ENCODE measurements at regions not wholly inside any gene's neighbourhood (a gene's known extent, or its start where the extent isn't known, plus 50 kb on each side); places are given as distances from the start of the nearest gene placed in this dataset.

GRCh38 chr6:93136111-93136510 lies 283.2 kb downstream of the EPHA7 start:
- dilution Hi-C loops (cut with MboI; ENCODE audit: extremely low pct_ligation_motif_present, low sequenced_read_pairs), result no loop called here
- H3K9ac ChIP-seq (ENCODE audit: control insufficient read depth, extremely low read depth, insufficient read depth, low read length), result no peak overlapping the region
- H3K36me3 ChIP-seq (ENCODE audit: control insufficient read depth in 2 of 2, extremely low read depth in 1 of 2, insufficient read depth in 2 of 2, low read length in 2 of 2), result no peaks in the 10 kb centered on the region
- no peaks in the 10 kb centered on the region for H3K27me3 ChIP-seq (ENCODE audit: control insufficient read depth, extremely low read depth, insufficient read depth, low read length)
- H3K27ac ChIP-seq (ENCODE audit: control insufficient read depth, insufficient read depth, low read length), result no peak overlapping the region
- no peaks in the 10 kb centered on the region for H4K20me1 ChIP-seq (ENCODE audit: control insufficient read depth, extremely low read depth, insufficient read depth, low read length)
- H3K9me3 ChIP-seq (ENCODE audit: control insufficient read depth, low read depth, low read length), result no peaks in the 10 kb centered on the region
- H3K4me1 ChIP-seq (ENCODE audit: control insufficient read depth, extremely low read depth, insufficient read depth, low read length), result no peaks in the 10 kb centered on the region
- no peak for DNase-seq (ENCODE audit: low read depth, low spot score)
- H3K79me2 ChIP-seq (ENCODE audit: control insufficient read depth, insufficient read depth, low read length), result no peaks in the 10 kb centered on the region
- no peak overlapping the region for H3K4me2 ChIP-seq (ENCODE audit: control insufficient read depth, extremely low read depth, insufficient read depth, low read depth, low read length)
- no peak for FAIRE-seq
- TF ChIP-seq EZH2 (IDR thresholded peaks at IDR 0.05; ENCODE audit: low read length) (no peak), CTCF (optimal IDR thresholded peaks at IDR 0.05 in 1 of 3, IDR thresholded peaks at IDR 0.05 in 1 of 3, conservative IDR thresholded peaks at IDR 0.05 in 1 of 3; ENCODE audit: extremely low read depth in 1 of 3, insufficient read depth in 2 of 3, low read length in 3 of 3) (no peak)
- no peak overlapping the region for H3K4me3 ChIP-seq (ENCODE audit: control insufficient read depth in 2 of 3, extremely low read depth in 1 of 3, insufficient read depth in 2 of 3, low read depth in 1 of 3, low read length in 3 of 3)
- no peaks in the 10 kb centered on the region for H3K9me1 ChIP-seq (ENCODE audit: control insufficient read depth, extremely low read depth, insufficient read depth, low read length)
- H2AFZ ChIP-seq (ENCODE audit: control insufficient read depth, low read length), result no peak overlapping the region

- DNase-seq (ENCODE audit: low read depth, low spot score) (no peak), FAIRE-seq (no peak)
- no peaks in the 10 kb centered on the region for H3K4me1 ChIP-seq (ENCODE audit: control insufficient read depth, extremely low read depth, insufficient read depth, low read length)
These were observed 295.2 kb downstream of the EPHA7 start for GRCh38 chr6:93124006-93124632.

More at GRCh38 chr6:93124006-93124632, 295.2 kb downstream of the EPHA7 start:
- Histone ChIP-seq H3K27me3 (ENCODE audit: control insufficient read depth, extremely low read depth, insufficient read depth, low read length) (no peaks in the 10 kb centered on the region), H4K20me1 (ENCODE audit: control insufficient read depth, extremely low read depth, insufficient read depth, low read length) (no peaks in the 10 kb centered on the region), H3K9me3 (ENCODE audit: control insufficient read depth, low read depth, low read length) (no peaks in the 10 kb centered on the region), H3K4me2 (ENCODE audit: control insufficient read depth, extremely low read depth, insufficient read depth, low read depth, low read length) (no peak overlapping the region), H2AFZ (ENCODE audit: control insufficient read depth, low read length) (no peak overlapping the region), H3K4me3 (ENCODE audit: control insufficient read depth in 2 of 3, extremely low read depth in 1 of 3, insufficient read depth in 2 of 3, low read depth in 1 of 3, low read length in 3 of 3) (no peak overlapping the region), H3K79me2 (ENCODE audit: control insufficient read depth, insufficient read depth, low read length) (no peaks in the 10 kb centered on the region), H3K27ac (ENCODE audit: control insufficient read depth, insufficient read depth, low read length) (no peak overlapping the region), H3K9ac (ENCODE audit: control insufficient read depth, extremely low read depth, insufficient read depth, low read length) (no peak overlapping the region), H3K9me1 (ENCODE audit: control insufficient read depth, extremely low read depth, insufficient read depth, low read length) (no peaks in the 10 kb centered on the region), H3K36me3 (ENCODE audit: control insufficient read depth in 2 of 2, extremely low read depth in 1 of 2, insufficient read depth in 2 of 2, low read length in 2 of 2) (no peaks in the 10 kb centered on the region)
- dilution Hi-C loops (cut with MboI; ENCODE audit: extremely low pct_ligation_motif_present, low sequenced_read_pairs), result no loop called here
- TF ChIP-seq CTCF (optimal IDR thresholded peaks at IDR 0.05 in 1 of 3, IDR thresholded peaks at IDR 0.05 in 1 of 3, conservative IDR thresholded peaks at IDR 0.05 in 1 of 3; ENCODE audit: extremely low read depth in 1 of 3, insufficient read depth in 2 of 3, low read length in 3 of 3) (no peak), EZH2 (IDR thresholded peaks at IDR 0.05; ENCODE audit: low read length) (no peak)

All from keratinocyte (primary cell).